HEK293 (cell line): ENCODE measurements at regions not wholly inside any gene's neighbourhood (a gene's known extent, or its start where the extent isn't known, plus 50 kb on each side); places are given as distances from the start of the nearest gene placed in this dataset.

ENCODE experiments used
- CTCF ChIA-PET: fragments of 350-600 bp; formaldehyde crosslinking; extraction: SDS; loops from one replicate; lab custom pipeline; 2021; ENCODE audit warnings: antibody characterized with exemption; lab: Yijun Ruan, JAX
- POLR2A ChIA-PET: fragments of 300-600 bp; formaldehyde crosslinking; extraction: SDS; loops from one replicate; lab custom pipeline; 2020; ENCODE audit warnings: antibody characterized with exemption, inconsistent platforms; lab: Yijun Ruan, JAX
- H3K27ac ChIP-seq: fragments of 200-500 bp; sonication (Bioruptor generic); 2 replicates; pipeline ENCODE4 v1.5.1; 2014; ENCODE audit warnings: low read depth, low read length, control low read depth, inconsistent platforms; ENCODE audit errors: extremely low read depth
- H3K36me3 ChIP-seq, 2 experiments: fragments of 200-500 bp in 1 of 2; sonication (Bioruptor generic) in 1 of 2; 1 replicate in 1 of 2; 2 replicates in 1 of 2; pipeline ENCODE4 v1.5.1; 2014 to 2017; ENCODE audit warnings: inconsistent platforms in 2 of 2, low read length in 2 of 2; ENCODE audit not compliant: control insufficient read depth in 2 of 2, insufficient read depth in 1 of 2
- H3K4me1 ChIP-seq: fragments of 200-500 bp; sonication (Bioruptor generic); 2 replicates; pipeline ENCODE4 v1.5.1; 2014; ENCODE audit warnings: mild to moderate bottlenecking, low read length, inconsistent platforms; ENCODE audit not compliant: control insufficient read depth, insufficient read depth
- H3K4me3 ChIP-seq: 2 replicates; pipeline ENCODE4 v1.5.1; 2011; ENCODE audit warnings: low read depth, mild to moderate bottlenecking, control low read depth, low read length, moderate library complexity
- H3K9me3 ChIP-seq: fragments of 200-500 bp; sonication (Bioruptor generic); 2 replicates; pipeline ENCODE4 v1.5.1; 2014; ENCODE audit warnings: low read depth, low read length, inconsistent platforms; ENCODE audit not compliant: control insufficient read depth, insufficient read depth
- BCL11B ChIP-seq: fragments of 450-650 bp; formaldehyde crosslinking; IDR thresholded peaks from 2 replicates; pipeline ENCODE4 v1.5.1; 2016; ENCODE audit warnings: low read depth, missing biosample characterization, missing genetic modification characterization
- IKZF3 ChIP-seq: fragments of 450-650 bp; IDR thresholded peaks from 2 replicates; pipeline ENCODE4 v1.5.0; 2018; ENCODE audit warnings: missing biosample characterization, mild to moderate bottlenecking, missing genetic modification characterization, moderate library complexity
- KLF8 ChIP-seq: fragments of 450-650 bp; formaldehyde crosslinking; IDR thresholded peaks from 2 replicates; pipeline ENCODE4 v1.5.1; 2016; ENCODE audit warnings: missing biosample characterization, missing genetic modification characterization
- YY1 ChIP-seq: fragments of 450-650 bp; formaldehyde crosslinking; IDR thresholded peaks from 2 replicates; pipeline ENCODE4 v1.5.1; 2018; ENCODE audit warnings: missing biosample characterization, missing genetic modification characterization
- ZBTB17 ChIP-seq: fragments of 450-650 bp; formaldehyde crosslinking; IDR thresholded peaks from 2 replicates; pipeline ENCODE4 v1.5.1; 2016; ENCODE audit warnings: missing biosample characterization, missing genetic modification characterization
- ZFP3 ChIP-seq: fragments of 450-650 bp; formaldehyde crosslinking; IDR thresholded peaks from 2 replicates; pipeline ENCODE4 v1.5.1; 2016; ENCODE audit warnings: low read depth, missing biosample characterization, missing genetic modification characterization
- ZNF114 ChIP-seq: fragments of 450-650 bp; formaldehyde crosslinking; IDR thresholded peaks from 2 replicates; pipeline ENCODE4 v1.5.0; 2017; ENCODE audit warnings: missing biosample characterization, missing genetic modification characterization
- ZNF138 ChIP-seq: fragments of 450-650 bp; formaldehyde crosslinking; IDR thresholded peaks from 2 replicates; pipeline ENCODE4 v1.5.1; 2016; ENCODE audit warnings: missing biosample characterization, missing genetic modification characterization, borderline replicate concordance
- ZNF274 ChIP-seq, 2 experiments: fragments of 200-500 bp in 1 of 2; fragments of 450-650 bp in 1 of 2; sonication (Bioruptor generic) in 1 of 2; formaldehyde crosslinking in 1 of 2; IDR thresholded peaks; 2 replicates each; pipeline versions ENCODE4 v1.5.1 to v1.6.1; 2014 to 2016; ENCODE audit warnings: borderline replicate concordance in 1 of 2, inconsistent platforms in 1 of 2, low read length in 1 of 2, missing biosample characterization in 1 of 2, missing genetic modification characterization in 1 of 2
- ZNF311 ChIP-seq: fragments of 450-650 bp; formaldehyde crosslinking; IDR thresholded peaks from 2 replicates; pipeline ENCODE4 v1.5.1; 2017; ENCODE audit warnings: missing biosample characterization, missing genetic modification characterization, borderline replicate concordance
- ZNF404 ChIP-seq: fragments of 450-650 bp; formaldehyde crosslinking; IDR thresholded peaks from 2 replicates; pipeline ENCODE4 v1.5.1; 2017; ENCODE audit warnings: missing biosample characterization, missing genetic modification characterization
- ZNF529 ChIP-seq: fragments of 450-650 bp; formaldehyde crosslinking; IDR thresholded peaks from 2 replicates; pipeline ENCODE4 v1.5.1; 2017; ENCODE audit warnings: missing genetic modification characterization, missing biosample characterization; ENCODE audit not compliant: insufficient replicate concordance
- ZNF544 ChIP-seq: fragments of 450-650 bp; formaldehyde crosslinking; IDR thresholded peaks from 2 replicates; pipeline ENCODE4 v1.5.0; 2017; ENCODE audit warnings: missing biosample characterization, missing genetic modification characterization
- ZNF548 ChIP-seq: fragments of 450-650 bp; formaldehyde crosslinking; IDR thresholded peaks from 2 replicates; pipeline ENCODE4 v1.5.1; 2016; ENCODE audit warnings: missing biosample characterization, missing genetic modification characterization
- ZNF549 ChIP-seq: fragments of 450-650 bp; IDR thresholded peaks from 2 replicates; pipeline ENCODE4 v1.5.1; 2018; ENCODE audit warnings: missing biosample characterization, missing genetic modification characterization, mild to moderate bottlenecking, inconsistent platforms, moderate library complexity
- ZNF558 ChIP-seq: fragments of 450-650 bp; formaldehyde crosslinking; IDR thresholded peaks from 2 replicates; pipeline ENCODE4 v1.5.1; 2016; ENCODE audit warnings: missing biosample characterization, missing genetic modification characterization
- ZNF585B ChIP-seq: fragments of 450-650 bp; formaldehyde crosslinking; IDR thresholded peaks from 2 replicates; pipeline ENCODE4 v1.5.1; 2016; ENCODE audit warnings: missing biosample characterization, missing genetic modification characterization
- ZNF596 ChIP-seq: fragments of 450-650 bp; IDR thresholded peaks from 2 replicates; pipeline ENCODE4 v1.5.0; 2018; ENCODE audit warnings: missing biosample characterization, mild to moderate bottlenecking, missing genetic modification characterization, moderate library complexity
- ZNF654 ChIP-seq: fragments of 450-650 bp; formaldehyde crosslinking; IDR thresholded peaks from 2 replicates; pipeline ENCODE4 v1.5.1; 2016; ENCODE audit warnings: low read depth, missing biosample characterization, missing genetic modification characterization
- ZNF830 ChIP-seq: fragments of 450-650 bp; IDR thresholded peaks from 2 replicates; pipeline ENCODE4 v1.5.0; 2018; ENCODE audit warnings: missing biosample characterization, missing genetic modification characterization, low read depth, mild to moderate bottlenecking, moderate library complexity
- TF ChIP-seq, protein P1 (sequence below): fragments of 450-650 bp; formaldehyde crosslinking; IDR thresholded peaks from 2 replicates; pipeline ENCODE4 v1.5.1; 2016; ENCODE audit warnings: missing biosample characterization, missing genetic modification characterization
- TF ChIP-seq, protein P2 (sequence below): fragments of 450-650 bp; formaldehyde crosslinking; IDR thresholded peaks from 2 replicates; pipeline ENCODE4 v1.5.1; 2016; ENCODE audit warnings: missing biosample characterization, missing genetic modification characterization
- TF ChIP-seq, protein P3 (sequence below): fragments of 450-650 bp; formaldehyde crosslinking; IDR thresholded peaks from 2 replicates; pipeline ENCODE4 v1.5.1; 2016; ENCODE audit warnings: missing biosample characterization, missing genetic modification characterization
- TF ChIP-seq, protein P4 (sequence below): fragments of 450-650 bp; IDR thresholded peaks from 2 replicates; pipeline ENCODE4 v1.5.1; 2018; ENCODE audit warnings: missing biosample characterization, missing genetic modification characterization
- TF ChIP-seq, protein P5 (sequence below): sonication (generic); formaldehyde crosslinking; IDR thresholded peaks from 2 replicates; pipeline ENCODE4 v1.8.1; 2022; ENCODE audit warnings: mild to moderate bottlenecking, moderate library complexity, missing genetic modification reagents
- TF ChIP-seq, protein P6 (sequence below): fragments of 450-650 bp; formaldehyde crosslinking; IDR thresholded peaks from 2 replicates; pipeline ENCODE4 v1.5.1; 2016; ENCODE audit warnings: missing biosample characterization, missing genetic modification characterization
- TF ChIP-seq, protein P7 (sequence below): fragments of 450-650 bp; formaldehyde crosslinking; IDR thresholded peaks from 2 replicates; pipeline ENCODE4 v1.5.1; 2016; ENCODE audit warnings: missing biosample characterization, missing genetic modification characterization

DNA sequence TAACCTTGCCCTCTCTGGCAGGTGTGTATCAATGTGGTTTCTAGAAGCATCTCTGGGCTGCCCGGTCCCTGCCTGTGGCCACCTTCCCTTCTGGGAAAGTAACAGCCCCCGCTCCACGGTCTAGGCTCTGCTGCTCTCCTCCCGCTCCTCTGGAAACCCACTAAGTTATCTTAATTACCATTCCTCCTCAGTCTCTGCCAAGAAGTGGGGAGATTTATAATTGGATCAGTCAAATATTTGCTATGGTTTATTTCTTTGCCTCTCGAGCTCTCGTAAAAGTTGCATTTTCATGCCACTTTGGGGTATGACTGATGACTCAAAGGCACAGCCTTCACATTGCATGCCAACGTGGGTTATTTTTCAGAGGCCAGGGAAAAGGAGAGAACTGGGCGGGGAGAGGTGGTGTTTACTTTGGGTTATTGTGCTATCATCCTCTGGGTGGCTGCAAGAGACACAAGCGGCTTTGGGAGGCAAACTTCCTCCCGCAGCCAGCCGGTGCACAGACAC lies 205.3 kb upstream of the WWC1 start:
- no peaks in the 10 kb centered on the region for H3K36me3 ChIP-seq
- ChIA-PET CTCF (interaction anchor here (0.7 to 2.8 kb wide), 2 partner anchors 9 to 11 kb away, joined by 3 to 12 read pairs; no protein-coding TSS in a partner anchor), POLR2A (no interaction called here)
- no peak for TF ChIP-seq ZNF549 (tag by site-specific recombination)
- no peak for TF ChIP-seq BCL11B (tag by site-specific recombination)
- peak; percentile 24; the same call in 1 of the 2 replicates for TF ChIP-seq KLF8 (tag by site-specific recombination)
- TF ChIP-seq ZNF596 (tag by site-specific recombination), result no peak
- TF ChIP-seq, protein P1, sequence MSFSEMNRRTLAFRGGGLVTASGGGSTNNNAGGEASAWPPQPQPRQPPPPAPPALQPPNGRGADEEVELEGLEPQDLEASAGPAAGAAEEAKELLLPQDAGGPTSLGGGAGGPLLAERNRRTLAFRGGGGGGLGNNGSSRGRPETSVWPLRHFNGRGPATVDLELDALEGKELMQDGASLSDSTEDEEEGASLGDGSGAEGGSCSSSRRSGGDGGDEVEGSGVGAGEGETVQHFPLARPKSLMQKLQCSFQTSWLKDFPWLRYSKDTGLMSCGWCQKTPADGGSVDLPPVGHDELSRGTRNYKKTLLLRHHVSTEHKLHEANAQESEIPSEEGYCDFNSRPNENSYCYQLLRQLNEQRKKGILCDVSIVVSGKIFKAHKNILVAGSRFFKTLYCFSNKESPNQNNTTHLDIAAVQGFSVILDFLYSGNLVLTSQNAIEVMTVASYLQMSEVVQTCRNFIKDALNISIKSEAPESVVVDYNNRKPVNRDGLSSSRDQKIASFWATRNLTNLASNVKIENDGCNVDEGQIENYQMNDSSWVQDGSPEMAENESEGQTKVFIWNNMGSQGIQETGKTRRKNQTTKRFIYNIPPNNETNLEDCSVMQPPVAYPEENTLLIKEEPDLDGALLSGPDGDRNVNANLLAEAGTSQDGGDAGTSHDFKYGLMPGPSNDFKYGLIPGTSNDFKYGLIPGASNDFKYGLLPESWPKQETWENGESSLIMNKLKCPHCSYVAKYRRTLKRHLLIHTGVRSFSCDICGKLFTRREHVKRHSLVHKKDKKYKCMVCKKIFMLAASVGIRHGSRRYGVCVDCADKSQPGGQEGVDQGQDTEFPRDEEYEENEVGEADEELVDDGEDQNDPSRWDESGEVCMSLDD (tag by site-specific recombination), result no peak
- TF ChIP-seq ZNF830 (tag by site-specific recombination), result no peak
- TF ChIP-seq ZNF138 (tag by site-specific recombination), result no peak
- TF ChIP-seq ZFP3 (tag by site-specific recombination), result no peak
- TF ChIP-seq ZNF585B, result no peak
- no peak for TF ChIP-seq ZNF544 (tag by site-specific recombination)
- TF ChIP-seq, protein P2, sequence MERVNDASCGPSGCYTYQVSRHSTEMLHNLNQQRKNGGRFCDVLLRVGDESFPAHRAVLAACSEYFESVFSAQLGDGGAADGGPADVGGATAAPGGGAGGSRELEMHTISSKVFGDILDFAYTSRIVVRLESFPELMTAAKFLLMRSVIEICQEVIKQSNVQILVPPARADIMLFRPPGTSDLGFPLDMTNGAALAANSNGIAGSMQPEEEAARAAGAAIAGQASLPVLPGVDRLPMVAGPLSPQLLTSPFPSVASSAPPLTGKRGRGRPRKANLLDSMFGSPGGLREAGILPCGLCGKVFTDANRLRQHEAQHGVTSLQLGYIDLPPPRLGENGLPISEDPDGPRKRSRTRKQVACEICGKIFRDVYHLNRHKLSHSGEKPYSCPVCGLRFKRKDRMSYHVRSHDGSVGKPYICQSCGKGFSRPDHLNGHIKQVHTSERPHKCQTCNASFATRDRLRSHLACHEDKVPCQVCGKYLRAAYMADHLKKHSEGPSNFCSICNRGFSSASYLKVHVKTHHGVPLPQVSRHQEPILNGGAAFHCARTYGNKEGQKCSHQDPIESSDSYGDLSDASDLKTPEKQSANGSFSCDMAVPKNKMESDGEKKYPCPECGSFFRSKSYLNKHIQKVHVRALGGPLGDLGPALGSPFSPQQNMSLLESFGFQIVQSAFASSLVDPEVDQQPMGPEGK (tag by site-specific recombination), result peak; percentile 77; the same call in 1 of the 2 replicates
- TF ChIP-seq ZNF311 (tag by site-specific recombination), result no peak
- no peak for TF ChIP-seq YY1 (tag by site-specific recombination)
- TF ChIP-seq, protein P3, sequence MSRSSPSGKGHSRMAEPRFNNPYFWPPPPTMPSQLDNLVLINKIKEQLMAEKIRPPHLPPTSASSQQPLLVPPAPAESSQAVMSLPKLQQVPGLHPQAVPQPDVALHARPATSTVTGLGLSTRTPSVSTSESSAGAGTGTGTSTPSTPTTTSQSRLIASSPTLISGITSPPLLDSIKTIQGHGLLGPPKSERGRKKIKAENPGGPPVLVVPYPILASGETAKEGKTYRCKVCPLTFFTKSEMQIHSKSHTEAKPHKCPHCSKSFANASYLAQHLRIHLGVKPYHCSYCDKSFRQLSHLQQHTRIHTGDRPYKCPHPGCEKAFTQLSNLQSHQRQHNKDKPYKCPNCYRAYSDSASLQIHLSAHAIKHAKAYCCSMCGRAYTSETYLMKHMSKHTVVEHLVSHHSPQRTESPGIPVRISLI (tag by site-specific recombination), result no peak
- TF ChIP-seq ZNF558 (tag by site-specific recombination), result peak; percentile 60; the same call in 1 of the 2 replicates
- no peak for TF ChIP-seq ZNF274 (IDR thresholded peaks at IDR 0.05; ENCODE audit: low read length)
- no peak for TF ChIP-seq ZNF274 (tag by site-specific recombination; IDR thresholded peaks at IDR 0.05; ENCODE audit: borderline replicate concordance)
- no peak for TF ChIP-seq ZNF114
- TF ChIP-seq, protein P4, sequence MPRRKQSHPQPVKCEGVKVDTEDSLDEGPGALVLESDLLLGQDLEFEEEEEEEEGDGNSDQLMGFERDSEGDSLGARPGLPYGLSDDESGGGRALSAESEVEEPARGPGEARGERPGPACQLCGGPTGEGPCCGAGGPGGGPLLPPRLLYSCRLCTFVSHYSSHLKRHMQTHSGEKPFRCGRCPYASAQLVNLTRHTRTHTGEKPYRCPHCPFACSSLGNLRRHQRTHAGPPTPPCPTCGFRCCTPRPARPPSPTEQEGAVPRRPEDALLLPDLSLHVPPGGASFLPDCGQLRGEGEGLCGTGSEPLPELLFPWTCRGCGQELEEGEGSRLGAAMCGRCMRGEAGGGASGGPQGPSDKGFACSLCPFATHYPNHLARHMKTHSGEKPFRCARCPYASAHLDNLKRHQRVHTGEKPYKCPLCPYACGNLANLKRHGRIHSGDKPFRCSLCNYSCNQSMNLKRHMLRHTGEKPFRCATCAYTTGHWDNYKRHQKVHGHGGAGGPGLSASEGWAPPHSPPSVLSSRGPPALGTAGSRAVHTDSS (tag by site-specific recombination), result no peak
- TF ChIP-seq, protein P5, sequence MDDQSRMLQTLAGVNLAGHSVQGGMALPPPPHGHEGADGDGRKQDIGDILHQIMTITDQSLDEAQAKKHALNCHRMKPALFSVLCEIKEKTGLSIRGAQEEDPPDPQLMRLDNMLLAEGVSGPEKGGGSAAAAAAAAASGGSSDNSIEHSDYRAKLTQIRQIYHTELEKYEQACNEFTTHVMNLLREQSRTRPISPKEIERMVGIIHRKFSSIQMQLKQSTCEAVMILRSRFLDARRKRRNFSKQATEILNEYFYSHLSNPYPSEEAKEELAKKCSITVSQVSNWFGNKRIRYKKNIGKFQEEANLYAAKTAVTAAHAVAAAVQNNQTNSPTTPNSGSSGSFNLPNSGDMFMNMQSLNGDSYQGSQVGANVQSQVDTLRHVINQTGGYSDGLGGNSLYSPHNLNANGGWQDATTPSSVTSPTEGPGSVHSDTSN (CRISPR knock-in tag), result no peak
- TF ChIP-seq, protein P6, sequence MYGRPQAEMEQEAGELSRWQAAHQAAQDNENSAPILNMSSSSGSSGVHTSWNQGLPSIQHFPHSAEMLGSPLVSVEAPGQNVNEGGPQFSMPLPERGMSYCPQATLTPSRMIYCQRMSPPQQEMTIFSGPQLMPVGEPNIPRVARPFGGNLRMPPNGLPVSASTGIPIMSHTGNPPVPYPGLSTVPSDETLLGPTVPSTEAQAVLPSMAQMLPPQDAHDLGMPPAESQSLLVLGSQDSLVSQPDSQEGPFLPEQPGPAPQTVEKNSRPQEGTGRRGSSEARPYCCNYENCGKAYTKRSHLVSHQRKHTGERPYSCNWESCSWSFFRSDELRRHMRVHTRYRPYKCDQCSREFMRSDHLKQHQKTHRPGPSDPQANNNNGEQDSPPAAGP (tag by site-specific recombination), result peak; percentile 96
- TF ChIP-seq ZNF404 (tag by site-specific recombination), result no peak
- TF ChIP-seq, protein P7, sequence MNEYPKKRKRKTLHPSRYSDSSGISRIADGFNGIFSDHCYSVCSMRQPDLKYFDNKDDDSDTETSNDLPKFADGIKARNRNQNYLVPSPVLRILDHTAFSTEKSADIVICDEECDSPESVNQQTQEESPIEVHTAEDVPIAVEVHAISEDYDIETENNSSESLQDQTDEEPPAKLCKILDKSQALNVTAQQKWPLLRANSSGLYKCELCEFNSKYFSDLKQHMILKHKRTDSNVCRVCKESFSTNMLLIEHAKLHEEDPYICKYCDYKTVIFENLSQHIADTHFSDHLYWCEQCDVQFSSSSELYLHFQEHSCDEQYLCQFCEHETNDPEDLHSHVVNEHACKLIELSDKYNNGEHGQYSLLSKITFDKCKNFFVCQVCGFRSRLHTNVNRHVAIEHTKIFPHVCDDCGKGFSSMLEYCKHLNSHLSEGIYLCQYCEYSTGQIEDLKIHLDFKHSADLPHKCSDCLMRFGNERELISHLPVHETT (tag by site-specific recombination), result no peak; the same call in 1 of the 2 replicates
- peak; percentile 64 for TF ChIP-seq ZBTB17 (tag by site-specific recombination)
- TF ChIP-seq ZNF529 (tag by site-specific recombination), result no peak
- TF ChIP-seq ZNF548, result no peak
- TF ChIP-seq ZNF654 (tag by site-specific recombination), result no peak
- TF ChIP-seq IKZF3 (tag by site-specific recombination), result no peak

More for the DNA sequence above, 205.3 kb upstream of the WWC1 start:
- Histone ChIP-seq H3K4me1 (peaks cover 16% of the 10 kb centered on the region), H3K27ac (peak overlapping the region; percentile 60), H3K9me3 (no peaks in the 10 kb centered on the region), H3K4me3 (no peak overlapping the region)
